Mesothelial cell of epicardium (in vitro differentiated cells): ENCODE measurements at regions not wholly inside any gene's neighbourhood (a gene's known extent, or its start where the extent isn't known, plus 50 kb on each side); places are given as distances from the start of the nearest gene placed in this dataset.

ENCODE experiments used
- DNase-seq, 2 experiments: peaks; one replicate each; pipeline ENCODE4 v3.0.0; 2021; ENCODE audit warnings: low spot score in 2 of 2; ENCODE audit not compliant: unreplicated experiment in 2 of 2
- H3K27ac Mint-ChIP-seq: 2 replicates; pipeline ENCODE4 v1.8.0; 2021; ENCODE audit warnings: mixed read lengths
- H3K27me3 Mint-ChIP-seq: 2 replicates; pipeline ENCODE4 v1.8.0; 2021; ENCODE audit warnings: low read depth, mixed read lengths
- H3K36me3 Mint-ChIP-seq: 2 replicates; pipeline ENCODE4 v1.8.0; 2021; ENCODE audit warnings: mixed read lengths
- H3K4me1 Mint-ChIP-seq: 2 replicates; pipeline ENCODE4 v1.8.0; 2021; ENCODE audit warnings: mixed read lengths
- H3K4me3 Mint-ChIP-seq: 2 replicates; pipeline ENCODE4 v1.8.0; 2021; ENCODE audit warnings: mild to moderate bottlenecking, moderate library complexity, mixed read lengths
- H3K9me3 Mint-ChIP-seq: 2 replicates; pipeline ENCODE4 v1.8.0; 2021; ENCODE audit warnings: mixed read lengths
- CTCF ChIP-seq: fragments of 200-600 bp; sonication (generic); IDR thresholded peaks from one replicate; pipeline ENCODE4 v1.5.0; 2021; ENCODE audit warnings: antibody characterized with exemption; ENCODE audit not compliant: unreplicated experiment

GRCh38 chr10:78702186-78702585, 366.6 kb upstream of the ZMIZ1 start:
- H3K36me3 Mint-ChIP-seq = no peaks in the 10 kb centered on the region
- DNase-seq = no peak
- H3K27me3 Mint-ChIP-seq = no peaks in the 10 kb centered on the region
- H3K4me3 Mint-ChIP-seq = no peak overlapping the region
- no peaks in the 10 kb centered on the region for H3K9me3 Mint-ChIP-seq
- H3K4me1 Mint-ChIP-seq = peaks cover 23% of the 10 kb centered on the region
- no peak for TF ChIP-seq CTCF
- H3K27ac Mint-ChIP-seq = peak overlapping the region; percentile 23

- no peaks in the 10 kb centered on the region for H3K9me3 Mint-ChIP-seq
- DNase-seq = no peak
- H3K27ac Mint-ChIP-seq = no peak overlapping the region
- no peaks in the 10 kb centered on the region for H3K27me3 Mint-ChIP-seq
- H3K36me3 Mint-ChIP-seq = no peaks in the 10 kb centered on the region
- peaks cover 25% of the 10 kb centered on the region for H3K4me1 Mint-ChIP-seq
- TF ChIP-seq CTCF = no peak
- no peak overlapping the region for H3K4me3 Mint-ChIP-seq
Measured at GRCh38 chr10:78702876-78703275, 365.9 kb upstream of the ZMIZ1 start.

- Mint-ChIP-seq H3K4me3 (no peak overlapping the region), H3K9me3 (no peaks in the 10 kb centered on the region), H3K4me1 (peaks cover 26% of the 10 kb centered on the region), H3K27me3 (no peaks in the 10 kb centered on the region), H3K27ac (no peak overlapping the region), H3K36me3 (no peaks in the 10 kb centered on the region)
- no peak for TF ChIP-seq CTCF
- no peak for DNase-seq
Measured at GRCh38 chr10:78703593-78703992, 365.2 kb upstream of the ZMIZ1 start.

GRCh38 chr10:78706256-78706655, 362.5 kb upstream of the ZMIZ1 start:
- Mint-ChIP-seq H3K27me3 (no peaks in the 10 kb centered on the region), H3K9me3 (peaks cover 5% of the 10 kb centered on the region), H3K27ac (no peak overlapping the region), H3K4me3 (no peak overlapping the region), H3K4me1 (peaks cover 12% of the 10 kb centered on the region), H3K36me3 (no peaks in the 10 kb centered on the region)
- no peak for TF ChIP-seq CTCF
- no peak for DNase-seq

GRCh38 chr10:78706726-78707540, 361.8 kb upstream of the ZMIZ1 start:
- H3K27me3 Mint-ChIP-seq = no peaks in the 10 kb centered on the region
- H3K36me3 Mint-ChIP-seq = no peaks in the 10 kb centered on the region
- peaks cover 12% of the 10 kb centered on the region for H3K4me1 Mint-ChIP-seq
- TF ChIP-seq CTCF = no peak
- DNase-seq = no peak
- no peak overlapping the region for H3K27ac Mint-ChIP-seq
- no peak overlapping the region for H3K4me3 Mint-ChIP-seq
- H3K9me3 Mint-ChIP-seq = peaks cover 10% of the 10 kb centered on the region

- no peaks in the 10 kb centered on the region for H3K36me3 Mint-ChIP-seq
- H3K9me3 Mint-ChIP-seq = peaks cover 10% of the 10 kb centered on the region
- no peaks in the 10 kb centered on the region for H3K27me3 Mint-ChIP-seq
- no peak overlapping the region for H3K4me3 Mint-ChIP-seq
- peaks cover 12% of the 10 kb centered on the region for H3K4me1 Mint-ChIP-seq
- no peak overlapping the region for H3K27ac Mint-ChIP-seq
- DNase-seq = no peak
- no peak for TF ChIP-seq CTCF
Measured at GRCh38 chr10:78707745-78708144, 361.0 kb upstream of the ZMIZ1 start.
